Activated CD4-positive, alpha-beta memory T cell treated with anti-CD3 and anti-CD28 coated beads for 36 hours (primary cell): ENCODE measurements at regions not wholly inside any gene's neighbourhood (a gene's known extent, or its start where the extent isn't known, plus 50 kb on each side); places are given as distances from the start of the nearest gene placed in this dataset.

Experiments
- CTCF ChIA-PET: fragments of 350-600 bp; sonication (Branson Sonifier 250); formaldehyde crosslinking; loops from one replicate; lab custom pipeline; 2021; ENCODE audit warnings: antibody characterized with exemption, inconsistent platforms; lab: Charles Lee
- POLR2A ChIA-PET: fragments of 350-600 bp; sonication (Branson Sonifier 250); formaldehyde crosslinking; loops from one replicate; lab custom pipeline; 2021; ENCODE audit warnings: antibody characterized with exemption; lab: Charles Lee
- DNase-seq: peaks from one replicate; pipeline ENCODE4 v3.0.0-alpha.2; 2020
- H3K27ac Mint-ChIP-seq: one replicate; pipeline ENCODE4 v1.8.0; 2021; ENCODE audit warnings: mixed read lengths
- H3K27me3 Mint-ChIP-seq: one replicate; pipeline ENCODE4 v1.8.0; 2021; ENCODE audit warnings: mixed read lengths
- H3K36me3 Mint-ChIP-seq: one replicate; pipeline ENCODE4 v1.8.0; 2021; ENCODE audit warnings: mixed read lengths
- H3K4me1 Mint-ChIP-seq: one replicate; pipeline ENCODE4 v1.8.0; 2021; ENCODE audit warnings: low read depth, mixed read lengths
- H3K4me3 Mint-ChIP-seq: one replicate; pipeline ENCODE4 v1.8.0; 2021; ENCODE audit warnings: mild to moderate bottlenecking, mixed read lengths
- H3K9me3 Mint-ChIP-seq: one replicate; pipeline ENCODE4 v1.8.0; 2021; ENCODE audit warnings: mixed read lengths
- intact Hi-C: fragments of 100-400 bp; cut with micrococcal nuclease; formaldehyde crosslinking; loops from one replicate; pipeline ENCODE4 v1.15.1; 2023

GRCh38 chr6:19035461-19036195, 648.5 kb downstream of the RNF144B start:
- H3K36me3 Mint-ChIP-seq = no peaks in the 10 kb centered on the region
- ChIA-PET POLR2A (no interaction called here), CTCF (interaction anchor here (0.7 kb wide), 1 partner anchor 11 kb away, joined by 3 read pairs; no protein-coding TSS in a partner anchor)
- no peak for DNase-seq
- no peak overlapping the region for H3K4me3 Mint-ChIP-seq
- peaks cover 6% of the 10 kb centered on the region for H3K9me3 Mint-ChIP-seq
- H3K27me3 Mint-ChIP-seq = no peaks in the 10 kb centered on the region
- H3K27ac Mint-ChIP-seq = no peak overlapping the region
- no peaks in the 10 kb centered on the region for H3K4me1 Mint-ChIP-seq
- intact Hi-C loops = no loop called here

- Mint-ChIP-seq H3K27me3 (no peaks in the 10 kb centered on the region), H3K27ac (no peak overlapping the region), H3K9me3 (peaks cover 6% of the 10 kb centered on the region), H3K4me1 (no peaks in the 10 kb centered on the region), H3K4me3 (no peak overlapping the region), H3K36me3 (no peaks in the 10 kb centered on the region)
- ChIA-PET POLR2A (no interaction called here), CTCF (no interaction called here)
- no peak for DNase-seq
- intact Hi-C loops = no loop called here
Observed at GRCh38 chr6:19036196-19036555, 649.0 kb downstream of the RNF144B start.

- H3K27me3 Mint-ChIP-seq = no peaks in the 10 kb centered on the region
- H3K27ac Mint-ChIP-seq = no peak overlapping the region
- H3K4me1 Mint-ChIP-seq = no peaks in the 10 kb centered on the region
- H3K36me3 Mint-ChIP-seq = no peaks in the 10 kb centered on the region
- ChIA-PET POLR2A (no interaction called here), CTCF (no interaction called here)
- H3K4me3 Mint-ChIP-seq = no peak overlapping the region
- peaks cover 6% of the 10 kb centered on the region for H3K9me3 Mint-ChIP-seq
- no peak for DNase-seq
- intact Hi-C loops = no loop called here
Observed at GRCh38 chr6:19037607-19038006, 650.5 kb downstream of the RNF144B start.

- ChIA-PET CTCF (interaction anchor here (2.0 kb wide), 1 partner anchor 12 kb away, joined by 7 read pairs; no protein-coding TSS in a partner anchor), POLR2A (no interaction called here)
- Mint-ChIP-seq H3K9me3 (peaks cover 4% of the 10 kb centered on the region), H3K36me3 (no peaks in the 10 kb centered on the region), H3K27me3 (no peaks in the 10 kb centered on the region), H3K27ac (no peak overlapping the region), H3K4me1 (no peaks in the 10 kb centered on the region), H3K4me3 (no peak overlapping the region)
- intact Hi-C loops = no loop called here
- DNase-seq = no peak
Observed at GRCh38 chr6:19039287-19039686, 652.1 kb downstream of the RNF144B start.

- CTCF ChIA-PET = no interaction called here
Observed at GRCh38 chr6:19041906-19042305, 654.8 kb downstream of the RNF144B start.

GRCh38 chr6:19042420-19042819, 655.3 kb downstream of the RNF144B start:
- Mint-ChIP-seq H3K4me3 (no peak overlapping the region), H3K27me3 (no peaks in the 10 kb centered on the region), H3K36me3 (no peaks in the 10 kb centered on the region), H3K27ac (no peak overlapping the region), H3K4me1 (no peaks in the 10 kb centered on the region), H3K9me3 (peaks cover 4% of the 10 kb centered on the region)
- CTCF ChIA-PET = no interaction called here
- no peak for DNase-seq
- intact Hi-C loops = no loop called here
- POLR2A ChIA-PET = no interaction called here

More at GRCh38 chr6:19041906-19042305, 654.8 kb downstream of the RNF144B start:
- H3K36me3 Mint-ChIP-seq = no peaks in the 10 kb centered on the region
- intact Hi-C loops = no loop called here
- H3K4me3 Mint-ChIP-seq = no peak overlapping the region
- no peaks in the 10 kb centered on the region for H3K27me3 Mint-ChIP-seq
- no peak for DNase-seq
- H3K27ac Mint-ChIP-seq = no peak overlapping the region
- H3K4me1 Mint-ChIP-seq = no peaks in the 10 kb centered on the region
- H3K9me3 Mint-ChIP-seq = peaks cover 4% of the 10 kb centered on the region
- POLR2A ChIA-PET = no interaction called here

GRCh38 chr6:19050765-19051164, 663.6 kb downstream of the RNF144B start:
- ChIA-PET POLR2A (interaction anchor here (0.5 kb wide), 1 partner anchor 728 kb away, joined by 3 read pairs; no protein-coding TSS in a partner anchor), CTCF (interaction anchor here (2.5 kb wide), 1 partner anchor 11 kb away, joined by 7 read pairs; no protein-coding TSS in a partner anchor)
- Mint-ChIP-seq H3K27me3 (no peaks in the 10 kb centered on the region), H3K9me3 (peaks cover 18% of the 10 kb centered on the region), H3K4me1 (no peaks in the 10 kb centered on the region), H3K4me3 (no peak overlapping the region), H3K27ac (no peak overlapping the region), H3K36me3 (no peaks in the 10 kb centered on the region)
- no peak for DNase-seq
- intact Hi-C loops = no loop called here

GRCh38 chr6:19052219-19052618, 665.1 kb downstream of the RNF144B start:
- POLR2A ChIA-PET = no interaction called here
- peaks cover 26% of the 10 kb centered on the region for H3K9me3 Mint-ChIP-seq
- CTCF ChIA-PET = interaction anchor here (2.5 kb wide), 1 partner anchor 12 kb away, joined by 7 read pairs; no protein-coding TSS in a partner anchor
- H3K27me3 Mint-ChIP-seq = no peaks in the 10 kb centered on the region
- no peak overlapping the region for H3K27ac Mint-ChIP-seq
- H3K36me3 Mint-ChIP-seq = no peaks in the 10 kb centered on the region
- H3K4me3 Mint-ChIP-seq = no peak overlapping the region
- intact Hi-C loops = no loop called here
- H3K4me1 Mint-ChIP-seq = no peaks in the 10 kb centered on the region
- DNase-seq = no peak

GRCh38 chr6:19059102-19059501, 672.0 kb downstream of the RNF144B start:
- H3K4me1 Mint-ChIP-seq = no peaks in the 10 kb centered on the region
- intact Hi-C loops = no loop called here
- no peak overlapping the region for H3K27ac Mint-ChIP-seq
- H3K36me3 Mint-ChIP-seq = no peaks in the 10 kb centered on the region
- ChIA-PET CTCF (no interaction called here), POLR2A (no interaction called here)
- no peaks in the 10 kb centered on the region for H3K27me3 Mint-ChIP-seq
- H3K4me3 Mint-ChIP-seq = no peak overlapping the region
- DNase-seq = no peak
- peaks cover 14% of the 10 kb centered on the region for H3K9me3 Mint-ChIP-seq

GRCh38 chr6:19067165-19067564, 680.0 kb downstream of the RNF144B start:
- Mint-ChIP-seq H3K4me1 (no peaks in the 10 kb centered on the region), H3K4me3 (no peak overlapping the region), H3K9me3 (peaks cover 18% of the 10 kb centered on the region), H3K27ac (no peak overlapping the region), H3K27me3 (no peaks in the 10 kb centered on the region), H3K36me3 (no peaks in the 10 kb centered on the region)
- DNase-seq = no peak
- POLR2A ChIA-PET = no interaction called here
- CTCF ChIA-PET = no interaction called here
- intact Hi-C loops = no loop called here

GRCh38 chr6:19070520-19070919, 683.4 kb downstream of the RNF144B start:
- Mint-ChIP-seq H3K27ac (no peak overlapping the region), H3K9me3 (peaks cover 27% of the 10 kb centered on the region), H3K4me1 (no peaks in the 10 kb centered on the region), H3K27me3 (no peaks in the 10 kb centered on the region), H3K4me3 (no peak overlapping the region), H3K36me3 (no peaks in the 10 kb centered on the region)
- ChIA-PET CTCF (no interaction called here), POLR2A (no interaction called here)
- DNase-seq = no peak
- intact Hi-C loops = no loop called here

- Mint-ChIP-seq H3K9me3 (peaks cover 14% of the 10 kb centered on the region), H3K27me3 (no peaks in the 10 kb centered on the region), H3K4me1 (no peaks in the 10 kb centered on the region), H3K27ac (no peak overlapping the region), H3K4me3 (no peak overlapping the region), H3K36me3 (no peaks in the 10 kb centered on the region)
- ChIA-PET POLR2A (no interaction called here), CTCF (no interaction called here)
- intact Hi-C loops = no loop called here
- DNase-seq = no peak
Observed at GRCh38 chr6:19083801-19084200, 696.7 kb downstream of the RNF144B start.

- intact Hi-C loops = no loop called here
- H3K27ac Mint-ChIP-seq = no peak overlapping the region
Observed at GRCh38 chr6:19086480-19086879, 699.3 kb downstream of the RNF144B start.

More at GRCh38 chr6:19086480-19086879, 699.3 kb downstream of the RNF144B start:
- no peak for DNase-seq
- no peak overlapping the region for H3K4me3 Mint-ChIP-seq
- peaks cover 9% of the 10 kb centered on the region for H3K9me3 Mint-ChIP-seq
- H3K36me3 Mint-ChIP-seq = no peaks in the 10 kb centered on the region
- H3K4me1 Mint-ChIP-seq = no peaks in the 10 kb centered on the region
- ChIA-PET CTCF (no interaction called here), POLR2A (no interaction called here)
- H3K27me3 Mint-ChIP-seq = no peaks in the 10 kb centered on the region
